HG03097 (cell line): ENCODE measurements at regions not wholly inside any gene's neighbourhood (a gene's known extent, or its start where the extent isn't known, plus 50 kb on each side); places are given as distances from the start of the nearest gene placed in this dataset.

ENCODE experiments used
- ATAC-seq: cut with Tn5 transposase; IDR thresholded peaks from one replicate; pipeline ENCODE4 v1.9.1; 2021; ENCODE audit not compliant: unreplicated experiment, low FRiP score

DNA sequence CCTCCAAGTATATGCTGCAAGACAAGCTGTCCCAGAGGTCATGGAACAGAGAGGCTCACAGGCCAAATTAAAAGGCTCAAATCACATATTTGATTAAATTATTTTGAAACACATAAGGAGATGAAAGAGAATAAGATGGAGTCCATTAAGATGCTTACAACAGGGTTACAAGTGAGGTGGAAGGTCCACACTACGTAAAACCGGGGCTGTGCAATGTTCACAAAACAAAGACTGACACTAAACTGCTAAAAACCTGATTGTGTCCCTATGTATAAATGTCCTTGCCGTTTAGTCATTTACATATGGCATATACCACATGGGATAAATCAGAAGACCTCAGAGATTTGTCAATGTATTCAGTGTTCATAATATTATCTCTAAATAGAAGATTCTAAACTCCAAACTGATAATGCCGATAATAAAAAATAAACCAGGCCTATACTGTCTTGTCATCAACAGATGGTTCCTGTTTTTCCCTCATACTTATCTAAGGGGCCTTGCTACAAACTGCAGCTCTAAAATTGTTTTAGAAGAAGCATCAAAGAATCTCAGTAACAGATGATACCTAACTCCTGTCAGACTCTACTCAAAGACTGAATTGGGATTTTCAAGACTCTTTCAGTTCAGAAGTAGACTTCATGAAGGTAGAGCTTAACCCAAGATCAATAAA is 51.8 kb upstream of the RIPOR2 start:
- ATAC-seq = no peak

DNA sequence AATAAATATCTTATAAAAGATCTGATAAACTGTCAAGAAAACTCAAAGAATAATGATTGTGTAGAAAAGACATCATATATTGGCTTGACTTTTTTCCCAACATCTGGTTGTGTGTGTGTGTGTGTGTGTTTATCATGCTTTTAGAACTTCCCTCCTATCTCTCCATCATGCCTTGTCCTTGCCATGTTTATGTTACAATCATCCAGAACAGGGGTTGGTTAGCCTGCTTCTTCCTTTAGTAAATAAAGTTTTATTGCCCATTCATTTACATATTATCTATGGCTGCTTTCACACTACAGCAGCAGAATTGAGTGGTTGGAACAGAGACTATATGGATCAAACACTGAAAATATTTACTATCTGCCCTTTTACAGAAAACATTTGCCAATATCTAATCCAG is 52.8 kb upstream of the RIPOR2 start:
- ATAC-seq = no peak

DNA sequence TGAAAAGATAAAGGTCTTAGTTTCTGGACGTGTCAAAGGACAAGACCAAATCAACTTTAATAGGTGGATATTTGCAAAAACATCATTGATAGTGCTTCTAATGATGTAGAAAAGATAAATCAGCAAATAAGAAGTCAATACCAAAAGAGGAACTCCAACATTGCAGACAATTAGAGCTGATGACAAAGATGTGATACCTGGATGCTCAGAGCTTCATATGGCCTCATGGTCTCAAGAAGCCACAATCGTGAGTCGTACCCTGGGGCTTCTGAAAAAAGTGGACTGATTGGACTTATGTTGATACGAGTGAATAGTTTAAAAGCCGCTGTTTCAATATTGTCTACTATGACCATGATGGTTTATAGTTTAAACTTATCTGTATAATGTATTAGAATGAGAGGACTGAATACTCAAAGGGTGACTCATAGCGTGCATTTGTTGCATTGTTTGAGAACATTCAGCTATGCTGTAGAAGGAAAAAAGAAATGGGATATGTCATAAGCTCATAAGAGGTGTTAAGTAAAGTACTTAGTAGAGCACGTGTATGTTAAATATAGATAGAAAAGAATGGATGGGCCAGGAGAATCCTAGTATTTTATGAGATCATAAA is 54.6 kb upstream of the RIPOR2 start:
- ATAC-seq = no peak

DNA sequence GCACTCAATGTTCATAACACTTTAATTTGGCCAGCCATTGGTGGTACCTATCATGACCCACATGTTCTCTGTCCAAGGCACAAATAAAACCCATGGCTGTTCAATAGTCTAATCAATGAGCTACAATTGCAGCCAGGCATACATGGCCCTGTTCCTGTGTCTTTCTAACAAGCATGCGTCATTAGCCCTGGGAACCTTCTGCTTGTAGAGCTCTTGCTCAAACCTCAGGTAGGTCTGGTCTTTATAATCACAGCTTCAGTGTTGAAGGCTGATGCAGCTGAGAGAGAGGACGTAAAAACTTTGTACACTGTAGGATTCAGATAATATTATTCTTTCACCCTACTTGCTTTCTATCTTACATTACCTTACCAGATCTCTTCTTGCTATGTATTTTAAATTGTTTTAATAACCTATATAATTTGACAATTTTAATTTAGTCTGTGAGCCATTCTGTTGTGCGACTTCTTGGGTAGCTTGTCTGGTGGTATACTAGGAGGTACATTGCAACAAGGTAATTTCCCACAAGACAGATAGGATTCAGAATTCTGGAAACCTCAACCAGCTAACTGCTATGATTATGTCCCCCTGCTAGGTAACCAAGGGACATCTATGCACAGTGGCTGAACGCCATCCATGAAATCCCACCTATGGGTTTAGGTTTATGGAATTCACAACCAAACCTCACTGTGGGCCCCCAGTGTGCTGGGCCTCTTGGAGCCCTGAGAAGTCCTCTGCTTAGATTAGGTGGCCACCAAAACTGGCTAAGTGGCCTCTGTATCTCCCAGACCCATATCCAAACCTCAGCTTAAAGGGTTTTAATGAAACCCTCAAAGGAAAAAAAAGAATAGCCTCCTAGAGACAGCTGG is 55.4 kb upstream of the RIPOR2 start:
- ATAC-seq = no peak

DNA sequence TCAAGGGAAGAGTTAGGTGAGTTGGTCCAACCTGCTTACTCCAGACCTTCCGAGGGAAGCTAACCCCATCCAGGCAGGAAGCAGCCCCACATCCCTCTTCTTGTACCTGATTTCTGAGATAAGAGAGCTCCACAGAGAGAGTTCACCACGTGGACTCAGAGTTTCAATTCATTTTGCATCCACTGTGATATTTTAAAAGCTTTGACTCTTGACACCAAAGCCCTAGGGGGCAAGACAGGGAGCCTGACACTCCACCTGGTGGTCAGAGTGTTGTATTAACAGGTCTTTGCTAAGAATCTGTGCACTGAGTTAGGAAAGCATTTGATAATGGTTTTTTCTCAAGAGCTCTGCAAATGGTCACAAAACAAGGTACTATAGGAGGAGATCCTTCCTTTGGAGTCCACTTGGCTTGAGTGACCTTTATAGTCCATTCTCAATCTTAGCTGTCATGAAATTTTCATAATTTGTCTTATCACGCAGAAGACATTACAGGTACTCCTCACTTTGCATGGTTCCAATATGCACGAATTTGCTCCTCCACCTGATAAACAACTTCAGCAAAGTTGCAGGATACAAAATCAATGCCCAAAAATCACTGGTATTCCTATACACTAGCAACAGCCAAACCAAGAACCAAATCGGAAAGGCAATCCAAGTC is 56.2 kb upstream of the RIPOR2 start:
- peak; percentile 68 for ATAC-seq

- ATAC-seq = no peak
Measured at GRCh38 chr6:24994812-24995211, 59.1 kb upstream of the RIPOR2 start.

DNA sequence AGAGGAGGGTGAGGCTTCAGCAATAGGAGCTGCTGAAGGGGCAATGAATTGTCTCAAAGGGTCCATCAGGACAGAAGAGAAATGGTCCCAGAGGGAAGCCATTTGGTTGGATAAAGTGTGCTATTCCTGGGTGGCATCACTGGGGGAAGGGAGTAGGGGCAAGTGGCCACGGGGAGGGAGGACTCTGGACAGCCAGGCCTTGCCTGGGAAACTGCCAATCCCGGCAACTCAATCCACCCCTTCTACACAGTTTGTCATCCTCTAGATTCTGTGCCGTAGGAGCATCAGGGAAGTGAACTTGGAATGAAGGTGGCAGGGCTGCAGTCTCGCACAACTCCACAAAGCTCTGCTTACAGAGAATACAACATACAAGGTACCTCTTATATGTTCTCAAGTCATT is 59.5 kb upstream of the RIPOR2 start:
- ATAC-seq = no peak

DNA sequence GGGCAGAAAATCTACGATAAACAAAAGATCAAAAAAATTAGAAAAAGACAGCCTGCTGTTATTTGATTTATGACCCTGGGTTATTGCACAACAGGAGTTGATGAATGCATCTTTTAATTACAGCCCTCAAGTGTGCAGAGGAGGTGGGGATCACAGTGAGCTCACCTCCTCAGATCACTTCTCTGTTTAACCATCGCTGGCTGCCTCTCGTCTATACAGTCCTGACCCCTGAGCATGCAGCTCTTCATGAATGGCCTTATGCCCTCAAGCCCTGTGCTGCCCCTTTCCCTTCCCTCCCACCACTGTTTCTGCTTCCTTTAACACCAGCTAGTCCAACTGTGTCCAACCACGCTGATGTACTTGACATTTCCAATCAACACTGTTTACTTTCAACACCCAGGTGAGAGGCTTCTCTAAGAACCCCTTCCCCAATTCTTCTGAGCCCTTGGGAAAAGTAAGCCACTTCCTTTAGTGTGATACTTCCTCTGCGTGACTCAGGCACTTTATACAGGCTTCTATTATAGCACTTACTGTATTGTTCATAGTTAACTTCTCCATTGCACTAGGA is 60.6 kb upstream of the RIPOR2 start:
- ATAC-seq = no peak

- no peak for ATAC-seq
Measured at GRCh38 chr6:24997231-24997630, 61.5 kb upstream of the RIPOR2 start.

DNA sequence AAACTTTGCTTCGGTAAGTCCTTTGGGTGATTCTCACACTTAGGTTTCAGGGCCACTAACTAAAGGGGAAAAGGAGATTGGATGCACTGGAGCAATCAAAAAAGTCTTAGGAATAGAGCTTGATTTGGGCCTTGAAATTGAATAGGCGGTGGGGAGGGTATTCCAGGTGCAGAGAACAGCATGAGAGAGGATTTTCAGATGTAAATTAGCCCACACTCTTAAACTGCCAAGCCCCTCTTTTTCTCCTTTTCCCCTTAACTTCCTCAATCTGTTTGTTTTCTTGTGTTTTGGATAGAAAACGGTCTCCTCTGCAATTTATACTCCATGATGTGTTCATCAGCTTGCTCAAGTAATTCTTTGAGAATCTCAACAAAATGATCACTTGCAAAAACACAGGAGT is 62.1 kb upstream of the RIPOR2 start:
- no peak for ATAC-seq

- no peak for ATAC-seq
Measured at GRCh38 chr6:25002326-25003091, 66.7 kb upstream of the RIPOR2 start.

- ATAC-seq = no peak
Measured at GRCh38 chr6:25004357-25004756, 68.6 kb upstream of the RIPOR2 start.

DNA sequence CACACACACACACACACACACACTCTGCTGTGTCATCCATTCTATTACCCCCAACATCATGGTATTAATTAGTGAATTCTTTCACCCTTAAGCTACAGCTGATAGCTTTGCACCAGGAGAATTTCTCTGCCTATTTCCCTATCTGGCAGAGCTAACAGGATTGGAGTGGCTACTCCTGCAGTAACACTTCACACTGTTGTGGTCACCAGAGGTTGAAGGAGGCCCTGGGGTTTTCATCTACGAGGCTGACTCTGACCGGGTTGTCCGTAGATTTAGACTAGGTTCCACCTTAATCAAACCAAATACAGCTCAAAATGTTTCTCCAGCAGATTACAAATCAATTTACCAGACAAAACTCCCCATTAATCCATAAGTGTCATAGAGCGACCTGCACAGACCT is 69.2 kb upstream of the RIPOR2 start:
- ATAC-seq = no peak

DNA sequence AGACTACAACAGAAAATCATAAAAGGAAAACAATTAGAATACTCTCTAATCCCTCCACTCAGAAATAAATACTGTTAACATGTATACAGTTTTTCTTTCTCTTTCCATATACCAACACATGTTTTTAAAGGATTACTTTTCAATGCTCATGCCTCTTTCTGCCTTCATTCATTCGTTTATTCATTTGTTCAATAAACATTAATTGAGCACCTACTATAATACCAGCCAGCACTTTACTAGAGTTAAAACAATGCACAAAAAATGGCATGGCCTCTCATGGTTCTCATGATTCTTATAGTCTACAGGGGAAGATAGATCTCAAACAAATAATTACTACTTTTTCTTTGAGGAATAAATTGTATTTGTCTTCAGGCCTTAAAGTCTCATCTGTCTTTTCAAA is 70.3 kb upstream of the RIPOR2 start:
- ATAC-seq = no peak

DNA sequence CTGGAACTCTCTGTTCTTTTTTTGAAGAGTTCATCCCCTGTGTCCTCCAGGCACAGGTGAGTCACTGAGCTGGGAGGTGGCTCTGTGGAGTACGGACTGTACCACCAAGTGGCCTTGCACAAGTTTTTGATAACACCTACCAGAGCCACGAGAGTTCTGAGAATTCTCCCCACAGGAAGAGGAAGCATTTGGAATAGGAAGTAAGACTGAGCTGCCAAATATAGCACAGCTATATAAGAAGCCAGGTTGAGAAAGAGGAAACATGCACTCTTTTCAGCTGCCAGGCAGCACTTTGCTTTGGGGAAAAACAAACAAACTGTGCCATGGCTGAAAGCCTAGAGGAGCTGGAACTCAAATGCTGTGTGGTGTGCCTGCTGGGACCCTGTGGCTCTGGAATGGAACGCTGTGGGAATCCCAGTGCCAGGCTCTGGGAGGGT is 70.8 kb upstream of the RIPOR2 start:
- no peak for ATAC-seq

GRCh38 chr6:25007269-25007699 is 71.5 kb upstream of the RIPOR2 start:
- ATAC-seq = no peak

DNA sequence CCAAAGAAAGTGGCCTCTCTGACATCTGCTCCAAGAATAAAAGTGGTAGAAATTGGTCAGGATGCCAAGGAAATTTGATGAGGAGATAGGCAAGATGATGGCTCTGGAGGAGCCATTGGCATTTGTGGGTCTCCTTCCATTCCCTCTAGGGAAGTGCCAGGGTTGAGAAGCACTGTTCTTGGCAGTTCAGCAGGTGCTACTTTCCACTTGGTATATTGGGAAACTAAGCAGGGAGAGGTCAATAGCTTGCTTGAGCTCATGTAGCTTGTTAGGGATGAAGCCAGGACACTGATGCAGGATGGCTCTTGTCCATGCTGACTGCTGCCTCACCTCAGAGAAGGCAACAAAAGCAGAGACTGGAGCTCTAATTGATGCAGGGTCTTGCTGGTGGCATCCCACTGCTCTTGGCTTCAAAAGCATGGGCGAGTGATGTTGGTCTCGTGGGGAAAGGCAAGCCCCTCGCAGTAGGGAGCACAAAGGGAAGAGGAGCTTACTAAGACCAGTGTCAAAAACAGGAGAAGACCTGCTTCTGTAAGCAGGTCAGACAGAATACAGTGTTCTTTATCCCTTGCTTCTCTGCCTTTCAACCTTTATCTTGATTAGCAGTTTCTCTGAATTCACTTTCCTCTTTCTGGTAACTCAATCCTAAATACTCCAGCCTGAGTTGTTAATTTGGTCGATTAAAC is 73.1 kb upstream of the RIPOR2 start:
- ATAC-seq = no peak

DNA sequence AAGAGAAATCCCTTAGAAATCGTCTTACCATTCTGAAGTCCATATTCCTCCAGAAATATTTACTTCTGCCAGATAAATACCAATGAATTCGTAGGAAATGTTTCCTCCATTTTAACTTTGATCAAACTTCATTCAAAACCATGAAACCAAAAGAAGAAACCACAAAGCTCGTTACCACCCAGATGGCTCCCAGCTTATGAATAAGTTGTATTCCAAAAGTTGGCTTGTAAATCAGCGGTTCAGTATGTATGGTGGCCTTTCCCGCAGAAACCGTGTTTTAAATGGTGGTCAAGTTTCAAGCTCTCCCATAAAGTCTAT is 73.6 kb upstream of the RIPOR2 start:
- ATAC-seq = no peak

GRCh38 chr6:25010176-25010575 is 74.4 kb upstream of the RIPOR2 start:
- no peak for ATAC-seq
